Ecto neural progenitor cell (in vitro differentiated cells): ENCODE measurements at regions not wholly inside any gene's neighbourhood (a gene's known extent, or its start where the extent isn't known, plus 50 kb on each side); places are given as distances from the start of the nearest gene placed in this dataset.
"Not testable (repeated sequence)": the region's sequence is repeated elsewhere in the genome, so short reads cannot be mapped to it uniquely, and the experiment has no call there.

ENCODE experiments used
- DNase-seq: peaks from one replicate; pipeline ENCODE4 v3.0.0-alpha.2; 2018; ENCODE audit warnings: low spot score

DNA sequence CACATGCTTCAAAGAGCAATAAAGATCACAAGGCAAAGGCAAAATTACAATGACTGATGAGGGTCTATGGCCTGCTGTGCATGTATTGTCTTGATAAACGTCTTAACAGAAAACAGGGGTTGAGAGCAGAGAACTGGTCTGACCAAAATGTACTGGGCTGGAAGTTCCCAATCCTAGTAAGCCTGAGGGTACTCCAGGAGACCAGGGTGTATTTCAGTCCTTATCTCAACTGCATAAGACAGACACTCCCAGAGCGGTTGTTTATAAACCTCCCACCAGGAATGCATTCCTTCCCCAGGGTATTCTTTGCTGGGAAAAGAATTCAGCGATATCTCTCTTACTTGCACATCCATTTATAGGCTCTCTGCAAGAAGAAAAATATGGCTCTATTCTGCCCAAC lies 521.8 kb upstream of the GNPDA2 start:
- not testable (repeated sequence) for DNase-seq

- no peak for DNase-seq
These were observed 515.6 kb upstream of the GNPDA2 start for GRCh38 chr4:45241976-45242375.

DNA sequence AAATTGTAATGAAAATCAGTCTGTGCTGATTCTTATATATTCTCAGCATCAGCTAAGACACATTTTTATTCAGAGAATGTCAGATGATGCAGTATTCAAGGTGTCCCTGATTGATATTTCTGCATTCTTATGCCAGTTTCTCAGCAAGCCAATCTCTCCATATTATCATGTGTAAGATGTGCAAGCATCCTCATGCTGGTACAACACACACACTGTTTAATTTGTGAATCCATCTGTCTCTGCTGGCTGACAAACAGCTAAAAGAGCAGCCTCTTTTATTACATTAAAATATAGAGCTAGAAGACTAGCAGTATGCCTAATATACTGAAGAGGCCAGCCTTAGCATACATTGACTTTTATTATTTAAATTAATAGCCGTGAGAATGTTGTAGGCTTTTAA lies 502.9 kb upstream of the GNPDA2 start:
- no peak for DNase-seq

GRCh38 chr4:45215976-45216542 lies 489.7 kb upstream of the GNPDA2 start:
- no peak for DNase-seq

DNA sequence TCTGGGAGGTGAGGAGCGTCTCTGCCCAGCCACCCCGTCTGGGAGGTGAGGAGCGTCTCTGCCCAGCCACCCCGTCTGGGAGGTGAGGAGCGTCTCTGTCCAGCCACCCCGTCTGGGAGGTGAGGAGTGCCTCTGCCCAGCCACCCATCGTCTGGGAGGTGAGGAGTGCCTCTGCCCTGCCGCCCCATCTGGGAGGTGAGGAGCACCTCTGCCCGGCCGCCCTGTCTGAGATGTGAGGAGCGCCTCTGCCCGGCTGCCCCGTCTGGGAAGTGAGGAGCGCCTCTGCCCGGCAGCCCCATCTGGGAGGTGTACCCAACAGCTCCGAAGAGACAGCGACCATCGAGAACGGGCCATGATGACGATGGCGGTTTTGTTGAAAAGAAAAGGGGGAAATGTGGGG lies 482.1 kb upstream of the GNPDA2 start:
- DNase-seq = not testable (repeated sequence)

- DNase-seq = not testable (repeated sequence)
These were observed 481.5 kb upstream of the GNPDA2 start for GRCh38 chr4:45207864-45208331.

- DNase-seq = not testable (repeated sequence)
These were observed 481.0 kb upstream of the GNPDA2 start for GRCh38 chr4:45207241-45207863.

- no peak for DNase-seq
These were observed 473.4 kb upstream of the GNPDA2 start for GRCh38 chr4:45199736-45200135.

- DNase-seq = no peak
These were observed 462.1 kb upstream of the GNPDA2 start for GRCh38 chr4:45188501-45188900.

DNA sequence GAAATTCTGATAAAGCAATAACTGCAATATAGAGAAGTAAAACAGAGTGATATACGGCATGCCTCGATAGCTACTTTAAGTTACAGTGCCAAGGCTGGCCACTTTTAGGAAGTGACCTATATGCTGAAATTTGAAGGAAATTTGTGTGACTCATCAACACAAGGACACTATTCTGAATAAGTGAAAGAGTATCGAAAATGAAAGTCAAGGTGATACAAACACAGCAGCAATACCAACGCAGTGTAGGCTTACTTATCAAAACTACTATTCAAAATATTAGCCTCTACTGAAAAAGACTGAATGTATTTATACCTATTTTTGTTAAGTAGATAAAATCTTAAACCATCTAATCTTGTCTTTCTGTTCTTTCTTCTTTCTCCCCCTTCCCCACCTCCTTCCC lies 459.9 kb upstream of the GNPDA2 start:
- no peak for DNase-seq

DNA sequence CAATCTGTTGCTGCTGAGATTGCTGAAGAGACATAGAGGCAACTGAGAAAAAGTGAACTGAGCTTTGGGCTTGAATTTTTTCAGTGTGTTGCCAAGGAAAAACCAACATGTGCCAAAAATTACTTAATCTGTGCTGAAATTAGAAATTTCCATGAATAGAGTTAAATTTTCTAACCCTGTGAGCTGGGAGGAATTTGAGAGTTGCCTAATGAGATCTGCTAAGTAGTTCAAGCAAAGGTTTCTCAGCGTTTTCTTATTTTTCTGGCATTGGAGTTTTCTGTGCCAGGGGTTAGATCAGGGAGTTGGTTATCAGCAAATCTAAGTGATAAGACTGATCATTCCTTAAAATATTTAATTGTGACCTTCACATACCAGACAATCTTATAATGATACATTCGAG lies 457.5 kb upstream of the GNPDA2 start:
- no peak for DNase-seq

GRCh38 chr4:45172636-45173035 lies 446.3 kb upstream of the GNPDA2 start:
- peak; percentile 42 for DNase-seq

- DNase-seq = no peak
These were observed 434.6 kb upstream of the GNPDA2 start for GRCh38 chr4:45160951-45161350.

DNA sequence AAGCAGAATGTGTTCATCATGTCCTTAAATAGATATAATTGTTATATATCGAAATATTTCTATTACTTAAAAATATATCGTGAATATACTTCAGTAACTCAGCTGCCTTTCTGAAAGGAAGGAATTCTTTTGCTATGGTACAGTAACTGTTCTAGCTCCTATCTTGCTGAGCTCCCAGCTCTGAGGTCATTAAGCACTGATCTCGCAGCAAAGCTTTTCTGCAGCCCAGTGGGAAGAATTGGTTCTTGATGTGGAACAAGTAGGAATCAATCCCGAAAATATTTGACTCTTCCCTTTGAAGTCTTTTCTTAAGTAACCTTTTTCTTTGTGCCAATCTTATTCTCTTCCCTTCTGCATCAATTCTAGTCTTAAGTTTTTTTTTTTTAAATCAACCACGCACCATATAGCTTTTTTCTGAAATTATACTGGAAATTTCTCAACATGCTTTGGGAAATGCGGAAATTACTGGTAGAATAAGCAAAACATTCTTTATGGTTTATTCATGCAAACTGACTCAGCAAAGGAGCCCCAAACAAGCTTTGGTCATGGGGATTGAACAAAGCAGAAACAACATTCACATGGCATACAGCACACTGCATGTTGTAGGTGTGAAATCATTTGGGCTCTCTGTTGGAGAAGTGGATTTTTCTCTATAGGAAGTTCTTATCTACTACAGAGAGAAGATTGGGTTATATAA lies 428.9 kb upstream of the GNPDA2 start:
- no peak for DNase-seq

DNA sequence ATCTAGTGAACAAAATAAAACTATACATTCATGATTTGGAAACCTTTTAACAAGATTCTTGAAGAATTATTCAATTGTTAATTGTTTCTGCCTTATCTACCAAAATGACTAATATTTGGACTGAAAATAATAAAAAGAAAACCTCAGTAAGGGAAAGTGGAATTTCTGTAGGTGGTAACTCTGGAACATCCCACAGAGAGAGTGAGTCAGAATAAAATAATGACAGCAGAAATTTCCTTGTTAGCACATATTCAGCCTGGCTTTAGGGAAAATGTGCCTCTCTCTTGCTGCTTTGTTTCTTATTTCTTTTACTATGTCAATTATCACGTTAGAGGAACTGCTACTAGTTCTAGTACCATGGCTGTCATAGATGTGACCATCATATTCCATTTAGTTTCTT lies 421.5 kb upstream of the GNPDA2 start:
- no peak for DNase-seq

DNA sequence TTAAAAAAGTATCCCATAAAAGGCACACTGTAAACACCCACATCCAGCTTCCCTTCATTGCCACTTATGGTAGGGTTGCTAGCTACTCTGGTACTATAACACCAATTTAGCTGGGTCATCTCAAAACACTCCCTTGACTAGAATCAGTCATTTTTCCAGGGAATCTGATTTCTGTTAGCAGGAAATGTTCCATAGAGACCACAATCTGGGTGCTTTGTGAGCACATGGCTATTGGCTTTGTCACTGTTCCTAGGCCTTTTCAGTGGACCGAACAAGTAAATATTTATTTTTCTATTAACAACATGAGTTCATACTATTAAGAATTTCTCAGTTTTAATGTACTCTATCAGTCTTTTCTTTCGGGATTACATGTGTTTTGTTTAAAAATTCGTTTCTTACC lies 404.7 kb upstream of the GNPDA2 start:
- DNase-seq = no peak

- DNase-seq = no peak
These were observed 396.1 kb upstream of the GNPDA2 start for GRCh38 chr4:45122406-45122805.

DNA sequence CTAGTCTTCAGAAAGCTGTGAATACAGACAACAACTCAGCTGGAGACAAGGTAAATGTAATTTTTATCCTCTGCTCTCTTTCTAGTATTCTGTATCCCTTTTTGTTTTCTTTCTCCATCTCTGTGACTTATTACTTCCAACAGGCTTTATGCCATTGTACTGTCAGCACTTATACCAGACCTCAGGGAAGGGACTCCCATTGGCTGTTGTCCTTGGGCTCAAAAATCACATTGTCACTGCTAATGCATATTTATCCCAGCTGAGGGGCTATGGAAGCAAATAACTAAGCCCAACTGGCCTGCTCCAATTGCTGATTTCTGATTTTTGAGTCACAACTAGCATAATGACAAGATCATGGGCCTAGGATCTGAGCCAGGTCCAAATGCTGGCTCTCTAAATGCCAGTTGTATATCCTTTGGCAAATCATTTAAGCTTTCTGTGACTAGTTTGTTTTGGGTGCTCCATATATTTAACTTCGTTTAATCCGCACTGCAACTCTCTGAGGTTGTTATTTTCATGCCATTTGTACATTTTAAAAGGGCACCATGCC lies 395.1 kb upstream of the GNPDA2 start:
- no peak for DNase-seq

DNA sequence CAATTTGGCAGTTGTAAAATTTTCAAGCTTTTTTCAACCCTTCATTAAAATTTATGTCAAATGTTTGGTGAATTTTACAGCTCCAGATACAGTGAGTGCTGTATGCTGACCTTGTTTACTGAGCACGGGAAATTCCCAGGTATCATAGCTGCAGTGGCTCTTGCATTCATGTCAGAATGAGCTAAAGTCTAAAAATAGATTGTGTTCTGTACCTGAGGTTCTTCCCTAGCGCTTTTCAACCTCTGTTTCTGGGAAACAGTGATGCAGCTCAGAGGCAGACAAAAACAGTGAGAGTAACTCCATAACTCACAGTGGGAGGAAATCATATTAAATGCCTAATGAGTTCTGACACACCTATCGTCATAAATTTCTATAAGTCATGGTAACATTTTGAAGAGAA lies 393.8 kb upstream of the GNPDA2 start:
- DNase-seq = no peak

- no peak for DNase-seq
These were observed 393.0 kb upstream of the GNPDA2 start for GRCh38 chr4:45119376-45119775.

GRCh38 chr4:45102716-45103115 lies 376.4 kb upstream of the GNPDA2 start:
- no peak for DNase-seq

- DNase-seq = no peak
These were observed 374.8 kb upstream of the GNPDA2 start for GRCh38 chr4:45100956-45101818.
